A549 (cell line): ENCODE measurements at regions not wholly inside any gene's neighbourhood (a gene's known extent, or its start where the extent isn't known, plus 50 kb on each side); places are given as distances from the start of the nearest gene placed in this dataset.
"Not testable (repeated sequence)": the region's sequence is repeated elsewhere in the genome, so short reads cannot be mapped to it uniquely, and the experiment has no call there.

Experiments used
- ATAC-seq, 2 experiments: fragments of 200-7000 bp in 1 of 2; fragments of >200 bp in 1 of 2; cut with Nextera tagmentation in 1 of 2; cut with Tn5 transposase in 1 of 2; 3 replicates each; pipeline versions ENCODE4 v1.8.0 to v1.9.1; 2018 to 2020; ENCODE audit warnings: mild to moderate bottlenecking in 1 of 2, moderate library complexity in 1 of 2
- CTCF ChIA-PET: fragments of 300-600 bp; sonication (Branson Sonifier 250); formaldehyde crosslinking; extraction: SDS; loops from one replicate; lab custom pipeline; 2021; ENCODE audit warnings: antibody characterized with exemption, inconsistent platforms; lab: Yijun Ruan, JAX
- POLR2A ChIA-PET: fragments of 350-600 bp; formaldehyde crosslinking; extraction: SDS; loops from one replicate; lab custom pipeline; 2021; ENCODE audit warnings: antibody characterized with exemption, inconsistent platforms; lab: Yijun Ruan, JAX
- DNase-seq, 2 experiments: peaks; one replicate each; pipeline versions ENCODE4 v3.0.0 to v3.0.0-alpha.2; 2011 to 2016; ENCODE audit warnings: low read depth in 1 of 2, low spot score in 1 of 2
- FAIRE-seq: peaks from 2 replicates; lab custom pipeline; 2011; peaks lifted over from hg19 to GRCh38; lab: Jason Lieb, UNC
- H3K27ac ChIP-seq, 2 experiments: fragments of >200 bp; sonication (Bioruptor Twin); formaldehyde crosslinking; 3 replicates each; pipeline ENCODE4 v1.5.1; 2016 to 2017
- H3K4me1 ChIP-seq: fragments of >200 bp; sonication (Bioruptor Twin); formaldehyde crosslinking; 3 replicates; pipeline ENCODE4 v1.6.1; 2016
- H3K4me2 ChIP-seq: fragments of >200 bp; sonication (Bioruptor Twin); formaldehyde crosslinking; 3 replicates; pipeline ENCODE4 v1.6.1; 2016
- H3K4me3 ChIP-seq: fragments of >200 bp; sonication (Bioruptor Twin); formaldehyde crosslinking; 3 replicates; pipeline ENCODE4 v1.5.1; 2016
- H3K9me3 ChIP-seq: fragments of >200 bp; sonication (Bioruptor Twin); formaldehyde crosslinking; 3 replicates; pipeline ENCODE4 v1.6.1; 2016
- BHLHE40 ChIP-seq: IDR thresholded peaks from 2 replicates; pipeline ENCODE4 v1.6.1; 2012; ENCODE audit warnings: low read depth, low read length, inconsistent platforms
- CBX2 ChIP-seq: fragments of 200-600 bp; sonication (generic); IDR thresholded peaks from 2 replicates; pipeline ENCODE4 v1.6.1; 2016; ENCODE audit warnings: low read depth, mild to moderate bottlenecking, borderline replicate concordance
- CBX8 ChIP-seq: fragments of 200-600 bp; sonication (generic); IDR thresholded peaks from 2 replicates; pipeline ENCODE4 v1.6.1; 2016
- CHD2 ChIP-seq: fragments of 150-350 bp; IDR thresholded peaks from 2 replicates; pipeline ENCODE4 v1.6.1; 2014; ENCODE audit warnings: low read length; ENCODE audit not compliant: partially characterized antibody
- EHMT2 ChIP-seq: fragments of 200-600 bp; sonication (generic); IDR thresholded peaks from 2 replicates; pipeline ENCODE4 v1.6.1; 2016; ENCODE audit warnings: antibody characterized with exemption, low read depth, mild to moderate bottlenecking, moderate library complexity
- EP300 ChIP-seq, 2 experiments: fragments of >200 bp; sonication (Bioruptor Twin); formaldehyde crosslinking; IDR thresholded peaks; 2 replicates in 1 of 2; 3 replicates in 1 of 2; pipeline ENCODE4 v1.6.1; 2016 to 2017
- FOSB ChIP-seq: fragments of 250-450 bp; sonication (Bioruptor Pico); IDR thresholded peaks from 2 replicates; pipeline ENCODE4 v1.5.0; 2020; ENCODE audit warnings: mild to moderate bottlenecking, moderate library complexity
- GATA3 ChIP-seq: IDR thresholded peaks from 2 replicates; pipeline ENCODE4 v1.6.1; 2012; ENCODE audit warnings: borderline replicate concordance
- HDAC2 ChIP-seq: fragments of 200-600 bp; sonication (generic); IDR thresholded peaks from 2 replicates; pipeline ENCODE4 v1.6.1; 2016
- HOXA7 ChIP-seq: fragments of 250-450 bp; sonication (Bioruptor Pico); IDR thresholded peaks from 2 replicates; pipeline ENCODE4 v1.5.0; 2020; ENCODE audit warnings: mild to moderate bottlenecking, moderate library complexity
- HOXB13 ChIP-seq: fragments of 250-450 bp; sonication (Bioruptor Pico); IDR thresholded peaks from 2 replicates; pipeline ENCODE4 v1.5.0; 2020; ENCODE audit warnings: low read depth, mild to moderate bottlenecking, moderate library complexity
- HOXB5 ChIP-seq: fragments of 250-450 bp; sonication (Bioruptor Pico); IDR thresholded peaks from 2 replicates; pipeline ENCODE4 v1.5.0; 2020; ENCODE audit warnings: mild to moderate bottlenecking, moderate library complexity
- JUNB ChIP-seq: fragments of >200 bp; sonication (Bioruptor Twin); formaldehyde crosslinking; IDR thresholded peaks from 2 replicates; pipeline ENCODE4 v1.6.1; 2016
- KDM1A ChIP-seq: fragments of 200-600 bp; sonication (generic); IDR thresholded peaks from 2 replicates; pipeline ENCODE4 v1.6.1; 2016; ENCODE audit warnings: low read depth, mild to moderate bottlenecking
- KDM5A ChIP-seq: fragments of 200-600 bp; sonication (generic); IDR thresholded peaks from 2 replicates; pipeline ENCODE4 v1.6.1; 2016; ENCODE audit warnings: antibody characterized with exemption, mild to moderate bottlenecking
- MAZ ChIP-seq: fragments of 150-350 bp; IDR thresholded peaks from 2 replicates; pipeline ENCODE4 v1.6.1; 2014; ENCODE audit warnings: antibody characterized with exemption, low read depth, low read length, borderline replicate concordance
- MYC ChIP-seq: IDR thresholded peaks from 2 replicates; pipeline ENCODE4 v1.6.1; 2012; ENCODE audit warnings: mild to moderate bottlenecking, inconsistent platforms, low read length, improper control_type of control experiment, borderline replicate concordance
- PHF8 ChIP-seq: fragments of 200-600 bp; sonication (generic); IDR thresholded peaks from 2 replicates; pipeline ENCODE4 v1.6.1; 2016; ENCODE audit warnings: low read depth, mild to moderate bottlenecking, antibody characterized with exemption, moderate library complexity, borderline replicate concordance
- POLR2A ChIP-seq: IDR thresholded peaks from 2 replicates; pipeline ENCODE4 v1.6.1; 2012; ENCODE audit warnings: mild to moderate bottlenecking, low read length
- POLR2AphosphoS2 ChIP-seq: conservative IDR thresholded peaks from 2 replicates; pipeline ENCODE4 v1.6.1; 2012; ENCODE audit warnings: low read length, improper control_type of control experiment, inconsistent platforms
- RAD21 ChIP-seq, 2 experiments: fragments of >200 bp in 1 of 2; sonication (Bioruptor Twin) in 1 of 2; formaldehyde crosslinking in 1 of 2; IDR thresholded peaks in 1 of 2; conservative IDR thresholded peaks in 1 of 2; 2 replicates in 1 of 2; 3 replicates in 1 of 2; pipeline ENCODE4 v1.6.1; 2012 to 2018; ENCODE audit warnings: inconsistent platforms in 1 of 2
- RARB ChIP-seq: fragments of 250-450 bp; sonication (Bioruptor Pico); IDR thresholded peaks from 2 replicates; pipeline ENCODE4 v1.8.0; 2021; ENCODE audit warnings: mild to moderate bottlenecking, moderate library complexity
- RCOR1 ChIP-seq: fragments of 150-350 bp; IDR thresholded peaks from 2 replicates; pipeline ENCODE4 v1.6.1; 2014; ENCODE audit warnings: antibody characterized with exemption, low read length, low read depth
- SMC3 ChIP-seq: fragments of >200 bp; sonication (Bioruptor Twin); formaldehyde crosslinking; IDR thresholded peaks from 3 replicates; pipeline ENCODE4 v1.6.1; 2018; ENCODE audit warnings: inconsistent platforms
- TP53 ChIP-seq: fragments of 250-450 bp; sonication (Bioruptor Pico); IDR thresholded peaks from 2 replicates; pipeline ENCODE4 v1.5.0; 2021; ENCODE audit warnings: mild to moderate bottlenecking, moderate library complexity
- WGBS: methylation state at CpG from one replicate; pipeline ENCODE4 v1.1.6; 2017; ENCODE audit errors: missing lambda C conversion rate; 5-methylcytosine and 5-hydroxymethylcytosine counted together
- TF ChIP-seq, protein P1 (sequence below): fragments of 450-650 bp; IDR thresholded peaks from 2 replicates; pipeline ENCODE4 v1.6.1; 2014; ENCODE audit warnings: antibody characterized with exemption
- TF ChIP-seq, protein P2 (sequence below): fragments of >200 bp; sonication (Bioruptor Twin); formaldehyde crosslinking; IDR thresholded peaks from 3 replicates; pipeline ENCODE4 v1.6.1; 2016
- TF ChIP-seq, protein P3 (sequence below): fragments of 150-350 bp; IDR thresholded peaks from 2 replicates; pipeline ENCODE4 v1.6.1; 2014; ENCODE audit warnings: low read depth, mild to moderate bottlenecking, low read length

DNA sequence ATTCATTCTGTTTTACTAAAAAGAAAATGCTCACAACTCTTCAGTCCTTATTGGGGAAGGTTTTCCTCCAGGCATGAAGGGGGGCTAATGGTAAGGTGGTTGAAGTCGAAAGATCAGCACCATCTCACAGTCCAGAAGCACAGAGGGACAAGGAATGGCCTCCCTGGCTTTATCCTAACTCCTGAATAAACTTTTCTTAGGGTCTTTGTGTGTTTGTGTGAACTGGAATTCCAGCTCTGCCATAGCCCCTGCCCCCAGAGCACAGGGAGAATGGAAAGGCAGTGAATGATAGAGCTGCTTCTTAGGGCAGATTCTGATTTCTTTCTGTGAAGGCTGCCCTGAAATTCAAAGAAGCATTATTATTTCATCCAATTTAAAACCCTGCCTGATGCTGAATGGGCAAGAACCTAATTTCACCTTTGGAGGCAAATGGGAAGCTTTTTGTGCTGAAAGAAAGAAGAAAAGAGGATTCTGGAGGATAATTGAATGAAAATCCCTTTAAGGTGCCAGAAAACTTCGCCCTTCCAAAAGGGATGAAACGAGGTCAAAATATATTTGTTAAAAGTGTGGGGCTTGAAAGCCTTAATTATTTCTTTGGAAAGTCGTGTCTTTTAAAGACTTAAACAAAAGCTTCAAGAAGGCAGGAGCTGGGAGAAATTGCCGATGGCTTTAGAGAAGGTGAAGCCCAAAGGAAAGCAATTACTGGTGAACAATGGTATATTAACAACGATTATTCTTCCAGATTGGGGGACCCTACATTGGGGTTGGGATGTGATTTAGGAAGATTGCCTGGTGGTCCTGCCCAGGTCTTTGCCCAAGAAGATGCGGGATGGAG lies 259.9 kb upstream of the RGMA start (continued):
- TF ChIP-seq HOXA7 (no peak), RCOR1 (no peak), TP53 (CRISPR knock-in tag) (no peak), CBX2 (no peak), KDM5A (no peak), JUNB (no peak), POLR2A (no peak)
- TF ChIP-seq, protein P1, sequence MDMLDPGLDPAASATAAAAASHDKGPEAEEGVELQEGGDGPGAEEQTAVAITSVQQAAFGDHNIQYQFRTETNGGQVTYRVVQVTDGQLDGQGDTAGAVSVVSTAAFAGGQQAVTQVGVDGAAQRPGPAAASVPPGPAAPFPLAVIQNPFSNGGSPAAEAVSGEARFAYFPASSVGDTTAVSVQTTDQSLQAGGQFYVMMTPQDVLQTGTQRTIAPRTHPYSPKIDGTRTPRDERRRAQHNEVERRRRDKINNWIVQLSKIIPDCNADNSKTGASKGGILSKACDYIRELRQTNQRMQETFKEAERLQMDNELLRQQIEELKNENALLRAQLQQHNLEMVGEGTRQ: no peak

DNA sequence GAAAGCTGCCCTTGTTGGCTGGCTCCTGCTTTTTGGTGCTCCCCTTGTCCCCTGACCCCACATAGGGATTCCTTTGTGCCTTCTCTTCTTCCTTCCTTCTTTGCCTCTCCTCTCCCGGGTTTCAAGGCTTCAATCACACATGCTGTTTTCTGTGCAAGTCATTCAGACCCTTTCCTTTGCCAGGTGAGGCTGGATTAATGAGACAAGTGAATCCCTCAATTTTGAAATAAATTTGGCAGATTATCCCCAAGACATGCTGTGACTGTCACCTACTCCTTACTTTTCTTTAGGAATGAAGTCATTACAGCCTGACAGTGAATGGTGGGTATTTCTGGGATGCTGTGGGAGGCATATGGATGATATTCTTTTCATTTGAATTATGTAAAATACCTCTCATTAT lies 259.0 kb upstream of the RGMA start:
- ChIA-PET POLR2A (no interaction called here), CTCF (no interaction called here)
- no peak overlapping the region for H3K4me3 ChIP-seq
- H3K4me2 ChIP-seq: no peak overlapping the region
- H3K27ac ChIP-seq: no peak overlapping the region
- TF ChIP-seq EP300 (IDR thresholded peaks at IDR 0.05) (no peak), PHF8 (no peak), HOXA7 (no peak), CBX8 (no peak), MAZ (no peak), HDAC2 (no peak)
- TF ChIP-seq, all 56 proteins: peak for 0
- 0% methylated on average over 1 of the region's 1 CpG for WGBS
- Histone ChIP-seq H3K4me1 (no peaks in the 10 kb centered on the region), H3K9me3 (no peaks in the 10 kb centered on the region; the same call in 2 of the 3 replicates)
- ATAC-seq (no peak), FAIRE-seq (no peak), DNase-seq (no peak)

DNA sequence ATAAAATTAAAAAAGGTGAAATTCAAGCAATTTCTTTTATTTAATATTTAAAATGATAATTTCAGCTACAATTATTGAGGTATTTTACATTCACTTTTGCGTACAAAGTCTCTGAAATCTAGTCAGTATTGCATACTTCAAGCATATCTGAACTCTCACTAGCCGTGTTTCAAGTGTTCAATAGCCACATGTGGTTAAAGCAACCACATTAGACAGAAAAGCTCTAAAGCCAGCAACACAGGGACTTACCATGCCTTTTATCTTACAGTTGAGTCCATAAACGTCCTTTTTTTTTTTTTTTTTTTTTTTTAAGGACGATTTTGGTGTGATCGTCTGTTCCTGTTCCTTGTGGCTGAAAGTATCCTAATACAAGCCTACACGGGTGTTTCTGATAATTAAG lies 257.0 kb upstream of the RGMA start:
- Histone ChIP-seq H3K4me3 (no peak overlapping the region), H3K4me1 (no peaks in the 10 kb centered on the region), H3K27ac (no peak overlapping the region), H3K4me2 (no peak overlapping the region), H3K9me3 (no peaks in the 10 kb centered on the region)
- ChIA-PET POLR2A (no interaction called here), CTCF (no interaction called here)
- no peak for FAIRE-seq
- WGBS: 9% methylated on average over 6 of the region's 6 CpGs
- ATAC-seq: no peak
- TF ChIP-seq BHLHE40 (no peak), EHMT2 (no peak), MYC (no peak), JUNB (no peak), SMC3 (no peak), KDM1A (no peak), HOXB13 (CRISPR knock-in tag) (no peak), TP53 (CRISPR knock-in tag) (no peak), MAZ (no peak), FOSB (CRISPR knock-in tag) (no peak), POLR2AphosphoS2 (no peak), RARB (CRISPR knock-in tag) (no peak), HOXB5 (CRISPR knock-in tag) (no peak), GATA3 (no peak), CHD2 (no peak), RAD21 (conservative IDR thresholded peaks at IDR 0.05 in 1 of 2, IDR thresholded peaks at IDR 0.05 in 1 of 2) (no peak), CBX8 (no peak)
- TF ChIP-seq, protein P2, sequence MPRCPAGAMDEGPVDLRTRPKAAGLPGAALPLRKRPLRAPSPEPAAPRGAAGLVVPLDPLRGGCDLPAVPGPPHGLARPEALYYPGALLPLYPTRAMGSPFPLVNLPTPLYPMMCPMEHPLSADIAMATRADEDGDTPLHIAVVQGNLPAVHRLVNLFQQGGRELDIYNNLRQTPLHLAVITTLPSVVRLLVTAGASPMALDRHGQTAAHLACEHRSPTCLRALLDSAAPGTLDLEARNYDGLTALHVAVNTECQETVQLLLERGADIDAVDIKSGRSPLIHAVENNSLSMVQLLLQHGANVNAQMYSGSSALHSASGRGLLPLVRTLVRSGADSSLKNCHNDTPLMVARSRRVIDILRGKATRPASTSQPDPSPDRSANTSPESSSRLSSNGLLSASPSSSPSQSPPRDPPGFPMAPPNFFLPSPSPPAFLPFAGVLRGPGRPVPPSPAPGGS: no peak
- TF ChIP-seq, protein P3, sequence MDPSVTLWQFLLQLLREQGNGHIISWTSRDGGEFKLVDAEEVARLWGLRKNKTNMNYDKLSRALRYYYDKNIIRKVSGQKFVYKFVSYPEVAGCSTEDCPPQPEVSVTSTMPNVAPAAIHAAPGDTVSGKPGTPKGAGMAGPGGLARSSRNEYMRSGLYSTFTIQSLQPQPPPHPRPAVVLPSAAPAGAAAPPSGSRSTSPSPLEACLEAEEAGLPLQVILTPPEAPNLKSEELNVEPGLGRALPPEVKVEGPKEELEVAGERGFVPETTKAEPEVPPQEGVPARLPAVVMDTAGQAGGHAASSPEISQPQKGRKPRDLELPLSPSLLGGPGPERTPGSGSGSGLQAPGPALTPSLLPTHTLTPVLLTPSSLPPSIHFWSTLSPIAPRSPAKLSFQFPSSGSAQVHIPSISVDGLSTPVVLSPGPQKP: no peak
- DNase-seq: no peak

DNA sequence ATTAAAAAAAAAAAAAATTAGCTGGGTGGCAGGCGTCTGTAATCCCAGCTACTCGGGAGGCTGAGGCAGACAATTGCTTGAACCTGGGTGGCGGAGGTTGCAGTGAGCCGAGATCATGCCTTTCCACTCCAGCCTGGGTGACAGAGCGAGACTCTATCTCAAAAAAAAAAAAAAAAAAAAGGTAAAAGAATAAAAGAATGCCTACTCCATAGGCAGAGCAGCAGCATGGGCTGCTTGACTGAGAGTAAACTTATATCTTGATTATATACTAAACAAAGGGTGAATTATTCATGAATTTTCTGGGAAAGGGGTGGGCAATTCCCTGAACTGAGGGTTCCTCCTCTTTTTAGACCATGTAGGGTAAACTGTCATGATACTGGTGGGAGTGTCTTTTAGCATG lies 254.4 kb upstream of the RGMA start:
- POLR2A ChIA-PET: interaction anchor here (0.7 kb wide), 1 partner anchor 15 kb away, joined by 13 read pairs; no protein-coding TSS in a partner anchor
- H3K4me2 ChIP-seq, ATAC-seq, H3K9me3 ChIP-seq, FAIRE-seq, DNase-seq, H3K4me3 ChIP-seq, H3K27ac ChIP-seq, CTCF ChIA-PET, H3K4me1 ChIP-seq: not testable (repeated sequence)
- 27% methylated on average over 5 of the region's 5 CpGs for WGBS
